Umbilical cord (tissue), 1 donor: ENCODE measurements at regions not wholly inside any gene's neighbourhood (a gene's known extent, or its start where the extent isn't known, plus 50 kb on each side); places are given as distances from the start of the nearest gene placed in this dataset.

ENCODE experiments used
- DNase-seq: peaks from one replicate; pipeline ENCODE4 v3.0.0-alpha.2; 2015; ENCODE audit warnings: low spot score

DNA sequence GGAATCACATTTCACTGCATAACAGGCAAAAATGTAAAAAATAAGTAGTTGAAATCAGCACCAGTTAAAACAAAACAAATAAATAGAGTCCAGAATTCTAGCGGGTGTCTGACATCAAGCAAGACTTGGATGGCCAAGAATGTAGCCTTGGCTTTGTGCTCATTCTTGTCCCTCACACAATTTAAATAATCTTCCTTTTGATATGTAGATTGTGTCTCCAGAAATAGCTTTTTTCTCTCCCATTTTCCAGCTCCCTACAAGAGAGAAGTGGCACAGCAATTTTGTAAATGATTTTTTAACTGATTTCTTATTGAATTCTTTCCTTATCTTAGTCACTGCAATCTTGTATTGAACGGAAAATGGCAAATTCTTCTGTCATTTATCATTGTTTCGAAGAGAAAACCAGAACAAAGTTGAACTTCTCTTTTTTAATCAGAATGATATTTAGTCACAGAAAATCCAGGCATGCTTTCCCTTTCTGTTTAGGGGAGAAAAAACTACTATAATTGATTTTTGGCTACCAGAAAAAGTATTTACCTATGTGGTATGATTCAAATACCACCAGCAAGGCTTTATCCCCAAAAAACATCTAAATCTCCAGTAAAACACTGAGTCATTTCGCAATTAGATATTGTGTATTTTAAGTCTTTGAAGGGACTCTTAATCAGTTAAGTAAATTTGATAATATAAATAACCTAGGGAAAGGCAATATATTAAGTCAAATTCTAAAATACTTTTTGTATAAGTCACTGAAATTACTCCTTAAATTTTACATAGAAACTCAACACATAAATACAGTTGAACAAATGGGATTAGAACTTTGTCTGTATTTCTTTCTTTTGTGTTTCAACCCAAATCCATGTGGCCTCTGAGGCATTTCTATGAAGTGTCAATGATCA lies 481.7 kb downstream of the GBE1 start:
- no peak for DNase-seq

DNA sequence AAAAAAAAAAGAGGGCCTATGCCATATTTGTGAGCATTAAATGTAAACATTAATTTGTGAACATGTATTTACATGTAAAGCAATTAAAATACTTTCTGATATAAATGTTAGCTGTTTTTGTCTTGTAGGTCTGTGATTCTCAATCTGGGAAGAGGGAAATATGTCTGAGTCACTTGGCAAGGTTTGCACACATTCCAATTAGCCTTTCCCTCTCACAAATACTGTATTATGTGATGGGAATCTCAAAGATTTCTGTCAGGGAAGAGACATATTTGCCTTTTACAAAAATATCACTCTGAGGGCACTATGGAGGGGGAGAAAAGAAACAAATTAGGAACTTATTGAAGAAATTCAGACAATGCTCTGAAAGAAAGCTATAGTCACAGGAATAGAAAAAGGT lies 483.6 kb downstream of the GBE1 start:
- DNase-seq, result no peak

GRCh38 chr3:81274671-81275070 lies 486.8 kb downstream of the GBE1 start:
- DNase-seq, result no peak

DNA sequence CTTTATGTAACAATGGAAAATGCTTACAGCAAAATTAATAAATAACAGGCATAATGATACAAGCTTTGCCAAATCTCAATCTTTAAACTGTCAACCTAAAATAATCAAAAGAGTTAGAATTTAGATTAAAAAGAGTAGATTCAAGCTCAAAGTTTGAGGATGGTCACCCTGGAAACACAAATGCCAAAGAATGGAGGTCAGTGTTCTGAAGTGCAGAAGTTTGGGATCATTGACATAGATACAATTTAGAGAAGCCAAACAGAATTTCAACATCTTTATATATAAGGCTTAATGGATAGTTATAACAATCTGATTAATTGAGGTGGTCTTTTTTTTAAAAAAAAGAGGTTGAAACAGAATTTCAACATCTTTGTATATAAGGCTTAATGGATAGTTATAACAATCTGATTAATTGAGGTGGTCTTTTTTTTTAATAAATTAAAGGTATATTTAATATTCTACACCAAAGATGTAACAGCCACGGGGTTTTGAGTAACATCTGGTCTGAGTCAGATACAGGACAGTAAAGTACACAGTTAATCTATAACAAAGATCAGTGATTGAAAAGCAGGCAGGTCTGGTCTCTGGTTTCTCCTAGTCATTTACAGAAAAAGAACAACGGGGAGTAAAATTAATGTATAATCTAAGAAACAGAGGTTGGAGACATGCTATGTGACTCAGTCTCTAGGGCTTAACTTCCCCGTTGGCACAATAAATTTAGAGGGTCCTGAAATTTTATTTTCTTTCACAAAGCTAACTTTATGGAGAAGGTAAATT lies 490.7 kb downstream of the GBE1 start:
- DNase-seq, result no peak

DNA sequence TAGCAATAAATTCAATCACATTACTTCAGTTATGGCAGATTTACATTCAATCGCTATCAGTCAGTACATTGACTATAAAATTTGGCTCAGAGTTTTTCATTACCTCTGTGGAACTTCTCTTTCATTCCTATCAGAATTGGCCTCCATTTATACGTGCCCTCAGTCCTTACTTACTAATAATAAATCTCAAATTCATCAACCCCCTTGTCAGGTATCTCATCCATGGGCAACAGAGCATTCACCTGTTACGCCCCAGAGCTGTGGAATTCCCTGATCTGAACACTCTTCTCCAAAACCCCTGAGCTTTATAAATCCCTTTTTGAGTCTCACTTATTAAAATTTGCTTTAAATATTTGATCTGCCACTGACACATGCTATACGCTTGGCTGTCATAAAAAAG lies 492.9 kb downstream of the GBE1 start:
- no peak for DNase-seq

GRCh38 chr3:81261996-81262395 lies 499.4 kb downstream of the GBE1 start:
- DNase-seq, result no peak

- DNase-seq, result no peak
Observed at GRCh38 chr3:81255463-81255862, 506.0 kb downstream of the GBE1 start.

DNA sequence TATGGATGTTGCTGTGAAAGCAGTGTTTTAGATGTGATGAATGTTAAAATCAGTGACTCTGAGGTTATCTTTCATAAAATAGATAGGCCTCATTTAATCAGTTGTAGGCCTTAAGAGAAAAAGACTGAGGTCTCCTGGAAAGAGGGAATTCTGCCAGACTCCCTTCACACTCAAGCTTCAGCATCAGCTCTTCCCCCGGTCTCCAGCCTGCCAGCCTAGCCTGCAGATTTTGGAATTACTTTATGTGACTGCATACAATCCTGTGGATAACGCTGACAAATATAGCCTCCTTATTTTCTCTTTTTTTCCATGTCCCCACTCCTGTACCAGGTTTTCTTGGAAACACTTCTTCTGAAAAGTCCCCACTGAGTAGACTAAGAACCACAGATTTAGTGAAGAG lies 510.3 kb downstream of the GBE1 start:
- no peak for DNase-seq

GRCh38 chr3:81249540-81250029 lies 511.9 kb downstream of the GBE1 start:
- no peak for DNase-seq

GRCh38 chr3:81245501-81245900 lies 515.9 kb downstream of the GBE1 start:
- DNase-seq, result no peak

- no peak for DNase-seq
Observed at GRCh38 chr3:81245043-81245442, 516.4 kb downstream of the GBE1 start.

GRCh38 chr3:81244231-81244630 lies 517.2 kb downstream of the GBE1 start:
- no peak for DNase-seq

DNA sequence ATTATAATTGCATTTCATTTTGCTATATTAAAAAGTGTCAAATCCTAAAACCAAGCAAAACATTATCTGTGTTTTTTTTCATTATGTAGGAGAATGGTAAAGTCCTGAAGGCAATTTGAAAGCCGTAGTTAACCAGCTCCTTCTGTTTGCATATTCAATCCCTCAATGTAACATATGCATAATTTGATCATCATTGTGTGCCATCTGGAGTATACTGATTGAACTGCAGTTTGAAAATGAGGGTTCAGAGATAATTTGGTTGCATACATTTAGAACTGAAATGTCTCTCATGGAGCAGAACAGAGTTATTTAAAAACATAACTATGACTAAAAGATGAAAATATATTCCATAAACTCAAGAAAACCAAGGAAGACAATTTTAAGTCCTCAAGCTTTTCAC lies 518.6 kb downstream of the GBE1 start:
- peak; percentile 14 for DNase-seq

DNA sequence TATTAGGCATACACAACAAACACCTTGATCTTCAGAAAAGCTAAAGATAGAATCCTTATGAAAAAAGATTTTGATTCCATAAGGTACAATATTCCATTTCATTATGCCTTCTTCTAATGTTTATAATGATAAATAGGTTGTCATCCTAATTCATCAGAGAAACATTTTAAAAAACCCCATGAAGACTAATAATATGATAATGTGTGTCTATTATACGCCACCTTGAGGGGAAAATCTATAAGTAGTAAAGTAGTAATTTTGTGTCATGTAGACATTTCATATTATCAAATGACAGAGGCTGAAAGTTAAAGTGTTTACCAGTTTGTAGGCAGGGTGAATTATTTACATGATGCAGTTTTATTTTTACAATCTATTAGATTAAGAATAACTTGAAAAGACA lies 524.3 kb downstream of the GBE1 start:
- no peak for DNase-seq

- DNase-seq, result peak; percentile 6
Observed at GRCh38 chr3:81218023-81218422, 543.4 kb downstream of the GBE1 start.

DNA sequence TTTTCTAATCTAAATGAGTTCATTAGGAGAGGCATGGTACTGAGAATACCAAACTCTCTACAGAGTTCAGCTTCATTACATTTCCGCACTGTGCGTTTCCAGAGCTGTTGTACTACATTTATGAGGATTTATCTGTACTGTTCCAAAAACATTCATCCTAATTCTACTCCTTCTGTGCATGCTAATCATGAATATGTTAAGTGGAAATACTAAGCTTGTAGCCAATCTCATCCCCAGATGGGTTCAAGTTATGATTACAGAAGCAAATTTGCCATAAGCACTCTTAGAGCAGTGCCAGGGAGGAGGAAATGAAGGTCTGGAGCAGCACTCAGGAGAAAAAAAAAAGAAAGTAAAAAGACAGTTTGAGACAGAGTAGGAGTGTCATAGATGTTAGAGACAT lies 544.3 kb downstream of the GBE1 start:
- no peak for DNase-seq

- no peak for DNase-seq
Observed at GRCh38 chr3:81216192-81216591, 545.3 kb downstream of the GBE1 start.

GRCh38 chr3:81214631-81215030 lies 546.8 kb downstream of the GBE1 start:
- DNase-seq, result no peak

- DNase-seq, result peak; percentile 28
Observed at GRCh38 chr3:81199587-81199986, 561.9 kb downstream of the GBE1 start.

DNA sequence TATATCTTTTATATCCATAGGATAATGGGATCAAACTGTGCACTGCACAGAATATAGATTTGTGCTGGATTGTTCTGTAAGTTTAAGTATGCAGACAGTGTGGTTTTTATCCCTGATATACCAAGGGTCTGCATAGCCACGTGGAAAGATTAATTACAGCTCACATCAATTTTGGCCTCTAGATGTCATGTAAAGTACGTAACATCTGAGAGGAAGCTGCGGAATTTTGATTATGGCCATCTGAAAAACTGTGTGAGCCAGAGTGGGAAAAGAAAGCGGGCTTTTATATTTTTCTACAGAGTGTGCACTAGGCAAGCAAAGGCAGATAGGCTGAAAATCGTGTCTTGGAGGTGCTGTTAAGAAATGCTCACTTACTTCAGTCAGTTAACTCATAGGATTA lies 562.7 kb downstream of the GBE1 start:
- DNase-seq, result peak; percentile 11

DNA sequence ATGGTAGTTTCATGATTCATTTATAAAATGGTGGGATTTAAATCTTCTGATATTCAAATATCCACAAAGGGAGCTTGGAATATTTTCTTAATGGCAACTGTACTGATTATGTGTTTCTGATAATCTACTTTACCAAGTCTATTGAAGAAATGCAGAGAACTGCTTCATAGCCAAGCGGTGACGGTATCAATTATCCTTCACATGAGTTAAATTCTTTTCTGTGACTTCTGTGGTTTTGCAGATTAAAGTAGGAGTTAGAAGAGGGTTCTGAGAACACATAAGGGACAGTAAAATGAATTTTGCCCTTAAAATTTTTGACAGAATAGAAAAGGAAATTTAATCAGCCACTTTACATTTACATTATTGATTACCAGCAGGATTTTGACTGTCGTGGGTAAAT lies 563.2 kb downstream of the GBE1 start:
- DNase-seq, result no peak

DNA sequence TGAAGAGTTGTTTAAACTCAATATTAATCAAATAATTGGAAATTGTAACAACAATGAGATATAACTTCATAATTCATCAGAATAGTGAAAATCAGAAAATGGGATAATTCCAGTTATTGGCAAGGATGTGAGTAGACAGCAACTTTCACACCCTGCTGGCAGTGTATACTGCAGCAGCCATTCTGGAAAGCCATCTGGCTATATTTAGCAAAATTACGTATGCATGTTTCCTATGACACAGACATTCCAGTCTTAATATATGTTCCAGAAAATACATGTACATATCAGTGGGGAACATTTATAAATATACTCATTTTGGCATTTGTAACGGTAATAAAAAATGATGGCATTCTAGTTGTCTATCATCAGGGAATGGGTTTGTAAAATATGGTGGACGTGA lies 564.1 kb downstream of the GBE1 start:
- no peak for DNase-seq

- no peak for DNase-seq
Observed at GRCh38 chr3:81195478-81195877, 566.0 kb downstream of the GBE1 start.
